ENCODE measurements at regions not wholly inside any gene's neighbourhood (a gene's known extent, or its start where the extent isn't known, plus 50 kb on each side); places are given as distances from the start of the nearest gene placed in this dataset.

DNA sequence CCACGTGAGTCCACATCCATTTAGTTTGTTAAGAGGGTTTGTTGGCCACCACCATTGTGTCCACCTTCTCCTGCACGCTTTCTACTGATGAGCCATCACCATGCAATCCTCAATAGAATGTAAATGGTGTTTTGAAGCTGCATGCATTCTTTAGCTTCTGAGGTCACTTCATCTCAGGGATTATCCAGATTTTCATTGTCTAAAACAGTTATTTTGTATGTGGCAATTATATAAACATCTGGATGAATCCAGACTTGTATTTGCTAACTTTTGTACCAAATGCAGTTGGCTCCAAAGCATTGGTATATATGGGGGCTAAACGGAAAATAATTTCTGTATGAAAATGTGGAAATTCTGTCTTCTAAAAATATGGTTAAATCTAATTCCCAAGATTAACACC, 231.2 kb upstream of the ARID1B start:
- ATAC-seq (no peak), DNase-seq (no peak)
- no peak overlapping the region for H3K4me3 ChIP-seq
- no peaks in the 10 kb centered on the region for H3K4me1 ChIP-seq (ENCODE audit: low read depth)
- H3K9me3 ChIP-seq = no peaks in the 10 kb centered on the region
- H3K36me3 ChIP-seq (ENCODE audit: low read depth) = no peaks in the 10 kb centered on the region
- intact Hi-C loops (cut with DNase I, micrococcal nuclease) = no loop called here
- TF ChIP-seq, protein P1, sequence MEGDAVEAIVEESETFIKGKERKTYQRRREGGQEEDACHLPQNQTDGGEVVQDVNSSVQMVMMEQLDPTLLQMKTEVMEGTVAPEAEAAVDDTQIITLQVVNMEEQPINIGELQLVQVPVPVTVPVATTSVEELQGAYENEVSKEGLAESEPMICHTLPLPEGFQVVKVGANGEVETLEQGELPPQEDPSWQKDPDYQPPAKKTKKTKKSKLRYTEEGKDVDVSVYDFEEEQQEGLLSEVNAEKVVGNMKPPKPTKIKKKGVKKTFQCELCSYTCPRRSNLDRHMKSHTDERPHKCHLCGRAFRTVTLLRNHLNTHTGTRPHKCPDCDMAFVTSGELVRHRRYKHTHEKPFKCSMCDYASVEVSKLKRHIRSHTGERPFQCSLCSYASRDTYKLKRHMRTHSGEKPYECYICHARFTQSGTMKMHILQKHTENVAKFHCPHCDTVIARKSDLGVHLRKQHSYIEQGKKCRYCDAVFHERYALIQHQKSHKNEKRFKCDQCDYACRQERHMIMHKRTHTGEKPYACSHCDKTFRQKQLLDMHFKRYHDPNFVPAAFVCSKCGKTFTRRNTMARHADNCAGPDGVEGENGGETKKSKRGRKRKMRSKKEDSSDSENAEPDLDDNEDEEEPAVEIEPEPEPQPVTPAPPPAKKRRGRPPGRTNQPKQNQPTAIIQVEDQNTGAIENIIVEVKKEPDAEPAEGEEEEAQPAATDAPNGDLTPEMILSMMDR (IDR thresholded peaks at IDR 0.05) = no peak

DNA sequence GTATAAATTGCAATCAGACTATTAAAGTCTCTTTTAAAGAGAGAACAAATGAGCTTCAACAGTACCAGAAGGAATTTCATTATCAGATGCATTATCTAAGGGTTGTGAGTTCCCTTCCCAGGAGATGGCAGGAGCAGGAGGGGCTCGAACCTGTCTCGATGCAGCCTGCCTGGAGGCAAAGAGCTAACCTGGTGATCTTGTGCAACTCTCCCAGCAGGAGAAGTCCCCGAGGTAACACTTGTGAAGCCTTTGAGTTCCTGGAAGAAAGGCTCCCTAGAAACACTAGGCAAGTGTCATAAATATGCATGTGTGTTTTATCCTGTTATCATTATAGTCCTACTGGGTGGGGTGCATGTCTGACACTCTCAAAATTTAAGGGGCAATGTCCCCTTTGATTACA, 232.2 kb upstream of the ARID1B start:
- ATAC-seq = no peak
- no peak for DNase-seq
- Histone ChIP-seq H3K4me3 (no peak overlapping the region), H3K36me3 (ENCODE audit: low read depth) (no peaks in the 10 kb centered on the region), H3K9me3 (no peaks in the 10 kb centered on the region), H3K4me1 (ENCODE audit: low read depth) (no peaks in the 10 kb centered on the region)
- TF ChIP-seq, protein P1 (IDR thresholded peaks at IDR 0.05) = no peak
- intact Hi-C loops (cut with DNase I, micrococcal nuclease) = no loop called here

DNA sequence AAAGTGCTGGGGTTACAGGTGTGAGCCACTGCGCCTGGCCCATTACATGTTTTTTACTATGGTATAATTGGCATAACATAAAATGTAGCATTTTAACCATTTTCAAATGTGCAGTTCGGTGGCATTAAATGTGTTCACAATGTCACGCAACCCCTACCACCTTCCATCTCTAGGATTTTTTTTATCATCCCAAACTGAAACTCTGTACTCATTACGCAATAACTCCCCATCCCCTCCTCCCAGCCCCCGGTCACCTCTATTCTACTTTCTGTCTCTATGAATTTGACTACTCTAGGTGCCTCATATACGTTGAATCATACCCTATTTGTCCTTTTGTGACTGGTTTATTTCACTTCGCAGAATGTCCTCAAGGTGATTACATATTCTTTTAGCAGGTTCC, 233.1 kb upstream of the ARID1B start:
- Histone ChIP-seq H3K9me3 (no peaks in the 10 kb centered on the region), H3K36me3 (ENCODE audit: low read depth) (no peaks in the 10 kb centered on the region), H3K4me1 (ENCODE audit: low read depth) (no peaks in the 10 kb centered on the region), H3K4me3 (no peak overlapping the region)
- ATAC-seq = no peak
- TF ChIP-seq, protein P1 (IDR thresholded peaks at IDR 0.05) = no peak
- intact Hi-C loops (cut with DNase I, micrococcal nuclease) = no loop called here
- no peak for DNase-seq

DNA sequence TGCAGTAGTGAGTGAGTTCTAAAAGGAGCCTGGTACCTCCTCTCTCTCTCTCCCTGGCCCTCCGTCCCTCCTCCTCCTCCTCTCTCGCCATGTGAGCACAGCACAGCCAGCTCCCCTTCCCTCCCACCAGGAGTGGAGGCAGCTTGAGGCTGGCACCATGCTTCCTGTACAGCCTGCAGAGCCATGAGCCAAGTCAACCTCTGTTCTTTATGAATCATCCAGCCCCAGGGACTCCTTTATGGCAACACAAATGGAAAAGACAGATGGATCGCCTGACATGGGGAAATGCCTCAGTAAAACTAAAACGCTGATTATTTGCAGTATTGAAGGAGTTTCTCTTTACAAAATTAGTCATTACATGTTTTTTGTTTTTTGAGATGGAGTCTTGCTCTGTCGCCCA, 233.7 kb upstream of the ARID1B start:
- H3K4me3 ChIP-seq = no peak overlapping the region
- ATAC-seq (no peak), DNase-seq (no peak)
- no peaks in the 10 kb centered on the region for H3K36me3 ChIP-seq (ENCODE audit: low read depth)
- TF ChIP-seq, protein P1 (IDR thresholded peaks at IDR 0.05) = no peak
- intact Hi-C loops (cut with DNase I, micrococcal nuclease) = no loop called here
- H3K9me3 ChIP-seq = no peaks in the 10 kb centered on the region
- no peaks in the 10 kb centered on the region for H3K4me1 ChIP-seq (ENCODE audit: low read depth)

DNA sequence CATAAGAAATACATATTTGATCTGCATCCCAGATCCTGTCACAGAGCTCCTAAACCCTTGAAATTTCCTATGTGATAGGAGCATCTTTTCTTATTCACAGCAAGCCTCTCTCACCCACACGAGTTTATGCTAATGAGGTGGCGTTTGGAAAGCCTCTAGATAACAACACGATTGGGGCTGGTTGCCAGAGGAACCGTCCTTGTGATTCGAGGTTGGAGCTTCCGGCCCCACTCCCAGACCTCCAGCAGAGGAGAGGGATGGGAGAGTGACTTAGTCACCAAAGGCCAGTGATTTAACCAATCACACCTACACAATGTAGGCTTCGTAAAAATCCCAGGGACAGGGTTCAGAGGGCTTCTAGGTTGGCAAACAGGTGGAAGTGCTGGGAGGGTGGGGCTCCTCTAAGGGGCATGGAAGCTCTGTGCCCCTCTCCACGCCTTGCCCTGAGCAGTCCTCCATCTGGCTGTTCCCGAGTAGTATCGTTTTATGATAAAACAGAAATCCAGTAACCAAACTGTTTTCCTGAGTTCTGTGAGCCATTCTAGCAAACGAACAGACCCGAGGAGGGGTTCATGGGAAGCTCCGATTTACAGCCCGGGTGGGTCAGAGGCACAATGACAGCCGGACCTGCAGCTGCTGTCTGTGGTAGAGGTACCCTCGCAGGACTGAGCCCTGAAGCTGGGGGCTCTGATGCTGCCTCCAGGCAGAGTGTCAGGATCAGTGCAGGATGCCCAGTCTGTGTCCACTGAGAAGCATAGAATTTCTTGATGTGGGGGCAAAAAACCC, 238.1 kb upstream of the ARID1B start:
- TF ChIP-seq, protein P1 (IDR thresholded peaks at IDR 0.05) = no peak
- Histone ChIP-seq H3K4me3 (no peak overlapping the region), H3K9me3 (no peaks in the 10 kb centered on the region), H3K36me3 (ENCODE audit: low read depth) (no peaks in the 10 kb centered on the region), H3K4me1 (ENCODE audit: low read depth) (no peaks in the 10 kb centered on the region)
- no peak for ATAC-seq
- DNase-seq = no peak
- intact Hi-C loops (cut with DNase I, micrococcal nuclease) = no loop called here

Measured in mucosa of descending colon (tissue), 3 donors.